HG02840 (cell line): ENCODE measurements at regions not wholly inside any gene's neighbourhood (a gene's known extent, or its start where the extent isn't known, plus 50 kb on each side); places are given as distances from the start of the nearest gene placed in this dataset.

Experiments
- ATAC-seq: cut with Tn5 transposase; IDR thresholded peaks from one replicate; pipeline ENCODE4 v1.9.1; 2021; ENCODE audit warnings: mild to moderate bottlenecking, moderate library complexity, moderate number of reproducible peaks; ENCODE audit not compliant: unreplicated experiment, low FRiP score

DNA sequence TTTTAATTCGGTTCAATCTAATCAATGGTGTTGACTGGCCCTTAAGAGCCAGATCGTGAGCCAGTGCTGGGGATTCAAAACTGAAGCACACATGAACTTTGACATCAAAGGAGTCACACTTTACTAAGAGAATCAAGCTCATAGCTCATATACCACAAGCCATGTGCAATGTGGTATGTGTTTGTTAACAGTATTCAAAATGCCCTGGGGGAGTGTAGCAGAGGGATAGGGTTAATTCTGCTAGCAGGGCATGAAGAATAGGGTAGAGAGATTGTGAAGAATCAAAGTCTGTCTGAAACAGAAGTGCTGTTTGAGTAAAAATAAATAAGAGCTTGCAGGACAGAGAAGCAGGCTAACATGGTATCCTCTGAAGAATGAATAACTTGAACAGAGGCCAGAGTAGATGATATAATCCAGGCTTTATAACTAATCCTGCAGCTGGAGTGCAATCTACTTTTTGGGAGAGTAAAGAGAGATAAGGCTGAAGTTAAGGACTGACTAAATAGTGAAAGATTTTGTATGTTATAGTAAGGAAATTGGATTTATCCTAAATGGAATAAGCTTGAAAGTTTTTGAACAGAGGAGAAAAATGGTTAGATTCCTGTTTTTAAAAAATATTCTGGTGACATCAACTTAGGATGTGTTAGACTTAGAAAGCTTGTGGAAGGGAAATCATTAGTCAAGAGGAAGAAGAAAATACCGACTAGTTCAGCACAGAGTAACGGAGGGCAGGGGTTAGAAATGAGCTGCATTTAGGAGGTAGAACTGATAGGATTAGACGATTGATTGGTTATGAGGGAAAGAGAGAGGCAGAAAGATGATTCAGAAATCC, 292.0 kb downstream of the NFKBIZ start:
- ATAC-seq, result no peak

DNA sequence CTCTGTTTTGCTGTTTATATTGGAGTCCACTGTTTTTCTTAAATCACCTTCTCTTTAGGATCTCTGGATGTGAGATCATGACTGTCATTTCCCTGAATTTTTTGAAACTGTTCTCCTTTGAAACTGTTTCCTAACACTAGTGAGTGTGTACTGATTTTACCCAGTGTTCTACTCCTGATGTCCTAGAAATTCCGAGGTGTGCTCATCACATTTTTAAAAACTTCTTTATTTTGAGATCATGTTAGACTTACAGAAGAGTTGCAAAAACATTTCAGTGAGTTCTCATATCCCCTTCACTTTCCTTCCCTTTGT, 292.6 kb downstream of the NFKBIZ start:
- no peak for ATAC-seq

DNA sequence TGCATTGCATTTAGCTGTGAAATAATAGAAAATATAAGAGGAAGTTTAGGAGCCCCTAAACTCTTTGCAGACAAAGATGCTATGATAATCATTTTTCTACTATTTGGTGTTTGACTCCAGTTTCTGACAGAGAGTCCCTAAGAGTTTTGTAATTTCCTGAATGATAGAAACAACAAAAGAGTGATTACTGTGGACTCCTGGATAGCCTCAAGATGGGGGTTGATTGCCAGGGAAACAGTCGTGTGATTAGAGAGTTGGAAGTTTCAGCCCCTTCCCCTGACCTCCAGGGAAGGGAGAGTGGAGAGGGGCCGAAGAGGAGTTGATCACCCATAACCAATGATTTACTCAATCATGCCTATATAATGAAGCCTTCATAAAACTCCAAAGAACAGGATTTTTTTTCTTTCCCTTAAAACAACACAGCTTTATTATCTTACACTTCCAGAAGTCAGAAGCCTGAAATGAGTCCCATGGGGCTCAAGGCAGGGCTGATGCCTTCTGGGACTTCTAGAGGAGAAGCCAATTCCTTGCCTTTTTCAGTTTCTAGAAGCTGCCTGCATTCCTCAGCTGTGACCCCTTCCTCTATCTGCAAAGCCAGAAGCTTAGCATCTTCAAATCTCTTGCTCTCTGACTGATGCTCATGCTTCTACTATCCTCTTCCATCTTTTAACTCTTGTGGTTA, 292.3 kb upstream of the ZPLD1 start:
- no peak for ATAC-seq

DNA sequence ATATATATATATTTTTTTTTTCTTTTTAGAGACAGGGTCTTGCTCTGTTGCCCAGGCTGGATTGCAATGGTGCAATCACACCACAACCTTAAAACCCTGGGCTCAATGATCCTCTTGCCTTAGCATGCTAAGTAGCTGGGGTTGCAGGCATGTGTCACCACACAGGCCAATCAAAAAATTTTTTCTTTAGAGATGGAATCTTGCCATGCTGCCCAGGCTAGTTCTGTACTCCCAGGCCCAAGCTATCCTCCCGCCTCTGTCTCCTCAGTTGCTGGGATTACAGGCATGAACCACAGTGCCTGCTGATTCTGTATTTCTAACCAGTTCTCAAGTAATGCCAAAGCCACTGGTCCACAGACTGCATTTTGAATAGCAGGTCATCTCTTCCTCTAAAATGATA, 291.3 kb upstream of the ZPLD1 start:
- ATAC-seq, result no peak

DNA sequence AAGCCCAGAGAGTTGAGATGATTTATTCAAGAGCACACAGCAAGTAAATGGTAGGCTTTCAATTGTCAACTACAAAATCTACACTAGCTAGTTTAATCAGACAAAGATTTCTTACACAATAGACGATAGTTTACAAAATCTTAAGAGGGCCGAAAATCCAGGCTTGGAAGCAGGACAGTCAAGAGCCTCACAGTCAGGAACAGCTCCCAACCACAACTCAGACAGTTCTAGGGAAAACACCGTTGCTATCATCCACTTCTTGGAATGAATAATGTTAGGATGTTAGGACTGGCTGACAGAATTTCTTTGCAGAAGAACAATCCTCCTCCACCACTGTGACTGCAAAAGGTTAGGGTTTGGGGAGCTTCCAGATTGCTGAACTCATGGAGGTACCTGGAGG, 290.8 kb upstream of the ZPLD1 start:
- ATAC-seq, result no peak

DNA sequence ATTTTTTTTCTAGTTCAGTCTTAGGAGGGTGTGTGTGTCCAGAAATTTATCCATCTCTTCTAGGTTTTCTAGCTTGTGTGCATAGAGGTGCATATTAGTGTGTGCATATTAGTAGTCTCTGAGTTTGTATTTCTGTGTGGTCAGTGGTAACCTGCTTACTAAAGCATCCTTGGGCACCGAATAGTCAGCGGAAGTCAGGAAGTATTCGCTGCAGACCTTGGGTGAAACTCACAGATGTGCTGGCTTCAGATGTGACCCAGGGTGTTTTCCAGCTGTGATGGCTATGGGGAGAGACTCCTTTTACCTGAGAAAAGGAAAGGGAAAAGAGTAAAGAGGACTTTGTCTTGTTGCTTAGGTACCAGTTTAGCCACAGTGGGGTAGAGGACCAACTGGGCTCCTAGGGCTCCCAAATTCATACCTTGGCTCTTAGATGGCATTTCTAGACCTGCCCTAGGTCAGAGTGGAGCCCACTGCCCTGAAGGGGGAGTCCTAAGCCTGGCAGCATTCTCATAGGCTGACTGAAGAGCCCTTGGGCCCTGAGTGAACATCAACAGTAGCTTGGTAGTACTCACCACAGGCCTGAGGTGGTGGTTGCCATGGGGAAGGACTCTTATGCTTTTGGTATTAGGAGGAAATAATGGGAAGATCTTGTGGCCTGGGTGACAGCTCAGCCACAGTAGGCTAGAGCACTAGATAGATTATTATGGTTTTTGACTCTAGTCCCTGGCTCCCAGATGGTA, 286.0 kb upstream of the ZPLD1 start:
- ATAC-seq, result no peak

DNA sequence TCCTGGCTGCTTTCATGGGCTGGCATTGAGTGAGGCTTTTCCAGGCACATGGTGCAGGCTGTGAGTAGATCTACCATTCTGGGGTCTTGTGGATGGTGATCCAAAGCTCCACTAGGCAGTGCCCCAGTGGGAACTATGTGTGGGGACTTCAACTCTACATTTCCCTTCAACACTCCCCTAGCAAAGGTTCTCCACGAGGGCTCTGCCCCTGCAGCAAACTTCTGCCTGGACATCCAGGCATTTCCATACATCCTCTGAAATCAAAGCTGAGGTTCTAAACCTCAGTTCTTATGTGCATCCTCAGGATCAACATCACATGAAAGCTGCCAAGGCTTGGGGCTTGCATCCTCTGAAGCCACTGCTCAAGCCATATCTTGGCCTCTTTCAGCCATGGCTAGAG, 282.9 kb upstream of the ZPLD1 start:
- ATAC-seq, result no peak

DNA sequence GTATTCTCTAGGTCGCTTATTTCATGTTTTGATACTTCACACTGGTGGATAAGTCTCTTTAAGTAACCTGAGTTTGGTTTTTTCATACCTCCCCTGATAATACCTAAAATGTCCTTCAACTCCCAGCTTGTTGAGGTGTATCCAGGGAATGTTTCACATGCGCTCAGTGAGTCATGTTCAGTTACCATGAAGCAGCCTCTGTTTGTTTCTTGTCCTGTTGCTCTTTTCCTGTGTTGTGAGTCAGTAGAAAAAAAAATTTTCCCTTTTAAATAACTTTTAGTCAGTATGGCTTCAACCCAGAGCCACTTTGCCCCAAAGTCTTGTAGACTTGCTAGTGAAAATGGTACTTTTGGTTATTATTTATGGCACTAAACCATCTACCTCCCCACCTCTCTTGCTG, 278.4 kb upstream of the ZPLD1 start:
- ATAC-seq, result no peak

DNA sequence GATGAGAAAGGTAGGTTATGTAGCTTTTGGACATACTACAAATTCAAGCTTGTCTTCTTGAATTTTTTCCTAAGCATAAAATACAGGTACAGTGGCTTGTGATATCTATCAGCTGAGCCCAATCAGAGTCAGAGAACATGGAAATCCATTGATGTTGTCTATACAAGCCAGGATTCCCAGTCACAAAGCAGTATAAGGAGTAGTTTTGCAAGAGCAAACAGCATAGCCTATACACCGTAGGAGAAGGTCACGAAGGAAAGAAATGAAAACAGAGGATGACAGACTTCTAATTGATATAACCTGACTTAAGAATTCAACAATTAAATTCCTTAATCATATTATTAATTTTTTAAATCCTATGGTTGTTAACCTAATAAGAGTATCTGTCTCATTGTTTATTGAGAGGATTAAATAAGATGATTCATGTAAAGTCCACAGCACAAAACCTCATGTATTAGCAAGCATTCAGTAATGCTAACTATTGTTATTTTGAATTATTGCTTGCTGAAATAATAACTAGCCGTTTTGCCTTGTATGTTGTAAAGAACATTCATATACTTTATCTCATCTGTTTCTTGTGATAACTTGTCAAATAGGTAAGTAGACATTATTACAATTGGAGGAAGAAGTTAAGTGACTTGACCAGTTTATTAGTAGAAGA, 276.6 kb upstream of the ZPLD1 start:
- no peak for ATAC-seq

DNA sequence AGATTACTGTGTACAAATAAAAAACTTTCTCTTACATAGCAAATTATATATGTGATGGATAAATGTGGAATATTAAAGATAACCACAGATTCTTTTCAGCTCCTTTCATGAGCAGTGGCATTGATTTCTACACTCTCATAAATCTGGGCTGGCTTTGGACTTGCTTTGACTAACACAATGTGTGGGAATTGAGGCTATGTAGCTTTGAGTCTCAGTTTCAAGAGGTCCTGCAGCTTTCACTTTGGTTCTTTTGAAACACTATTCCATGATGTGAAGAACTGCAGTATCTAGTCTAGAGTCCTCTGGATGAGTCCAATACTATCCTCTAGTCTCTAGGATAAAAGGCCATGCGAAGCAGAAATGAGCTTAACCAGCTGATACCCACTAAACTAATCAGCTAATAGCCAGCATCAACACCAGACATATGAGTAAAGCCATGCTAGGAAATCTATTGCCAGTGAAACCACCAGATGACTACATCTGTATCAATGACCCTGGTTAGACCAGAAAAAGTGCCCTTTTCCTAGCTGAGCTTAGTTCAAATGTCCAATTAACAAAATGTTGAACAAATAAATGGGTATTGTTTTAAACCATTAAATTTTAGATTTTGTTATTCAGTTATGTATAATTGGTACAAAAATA, 274.9 kb upstream of the ZPLD1 start:
- no peak for ATAC-seq

DNA sequence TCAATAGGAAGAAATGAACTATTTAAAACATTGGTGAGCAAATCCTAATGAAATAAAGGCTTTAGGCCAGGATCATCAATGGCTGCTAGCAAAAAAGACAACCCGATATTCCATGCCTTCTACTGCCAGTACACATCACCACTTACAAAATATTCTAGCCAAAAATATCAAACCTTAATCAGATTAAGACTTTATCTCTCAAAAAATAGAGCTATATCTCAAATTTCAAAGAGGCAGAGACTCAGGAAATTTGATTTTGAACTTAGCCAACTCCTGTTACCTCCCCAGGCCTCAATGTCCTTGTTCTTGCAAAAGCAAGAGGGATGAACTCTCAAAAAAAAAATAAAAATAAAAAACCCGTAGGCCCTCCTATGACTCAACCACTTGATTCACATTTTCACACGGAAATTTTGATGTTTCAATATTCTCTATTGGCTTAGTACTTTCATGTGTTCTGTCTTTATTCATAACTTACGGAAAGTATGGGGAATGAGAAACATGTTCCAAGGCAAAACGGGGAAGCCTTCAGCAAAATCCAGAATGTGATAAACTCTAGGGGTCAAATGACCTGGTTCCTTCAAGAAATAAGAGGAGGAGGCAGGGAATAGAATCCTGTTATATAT, 273.3 kb upstream of the ZPLD1 start:
- ATAC-seq, result no peak

DNA sequence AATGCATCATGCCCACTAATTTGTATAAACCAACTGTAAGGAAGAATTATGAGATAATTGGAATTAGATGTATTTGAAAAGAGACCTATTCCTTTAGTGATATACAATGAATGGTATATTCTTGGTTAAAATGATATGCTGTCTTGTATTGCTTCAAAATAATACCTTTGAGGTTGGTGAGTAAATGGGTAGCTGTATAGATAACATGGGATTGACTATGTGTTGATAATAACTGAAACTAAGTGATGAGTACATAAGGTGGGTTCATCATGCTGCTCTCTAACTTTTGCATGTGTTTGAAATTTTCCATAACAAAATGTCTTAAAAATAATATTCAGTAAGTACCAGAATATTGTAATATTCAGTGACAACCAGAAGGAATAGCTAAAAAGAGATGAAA, 272.6 kb upstream of the ZPLD1 start:
- ATAC-seq, result no peak

DNA sequence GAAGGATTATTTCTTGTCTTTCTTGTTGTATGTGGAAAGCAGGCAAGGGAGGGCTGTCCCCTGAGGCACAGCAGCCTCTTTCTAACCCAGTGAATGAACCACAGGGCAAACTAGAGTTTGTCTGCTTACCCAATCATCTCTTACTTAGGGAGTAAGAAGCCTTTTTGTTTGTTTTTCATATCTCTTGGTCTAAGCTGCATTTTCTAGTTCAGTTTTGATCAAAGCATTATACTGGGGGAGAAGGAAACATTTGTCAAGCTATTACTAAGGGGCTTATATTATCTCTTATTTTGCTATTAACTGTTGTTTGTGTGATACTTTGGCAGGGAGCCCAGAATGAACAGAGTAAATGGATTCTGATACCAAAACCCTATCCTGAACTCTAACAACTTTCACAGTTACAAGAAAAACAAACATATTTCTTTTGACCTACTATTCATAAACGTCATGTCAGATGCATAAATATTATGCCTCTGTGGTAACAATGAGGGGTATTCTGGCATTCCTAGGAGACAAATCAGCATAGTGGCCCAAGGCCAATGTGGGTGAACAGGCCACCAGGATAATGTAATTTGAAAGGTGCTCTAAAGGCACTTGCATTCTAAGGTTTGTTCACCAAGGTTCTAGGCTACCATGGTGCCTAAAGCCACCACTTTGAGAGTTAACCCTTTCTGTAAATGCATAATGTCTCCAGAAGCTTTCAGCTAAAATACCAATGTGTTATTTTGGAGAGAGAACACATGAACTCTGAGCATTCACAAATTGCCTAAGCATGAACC, 271.6 kb upstream of the ZPLD1 start:
- ATAC-seq, result no peak

DNA sequence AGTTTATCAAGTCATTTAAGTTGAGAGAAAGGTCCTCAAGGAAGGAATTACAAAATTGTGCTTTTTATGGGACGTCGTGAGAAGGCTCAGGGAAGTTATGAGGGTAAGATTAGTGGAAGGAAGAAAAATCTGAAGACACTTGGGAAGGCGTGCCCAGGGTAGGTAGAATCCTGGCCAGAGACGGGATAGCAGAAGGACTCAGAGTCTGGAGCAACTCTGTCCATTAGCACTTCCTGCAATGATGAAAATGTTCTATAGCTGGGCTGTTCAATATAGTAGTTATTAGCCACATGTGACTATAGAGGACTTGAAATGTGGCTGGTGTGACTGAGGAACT, 271.0 kb upstream of the ZPLD1 start:
- no peak for ATAC-seq

DNA sequence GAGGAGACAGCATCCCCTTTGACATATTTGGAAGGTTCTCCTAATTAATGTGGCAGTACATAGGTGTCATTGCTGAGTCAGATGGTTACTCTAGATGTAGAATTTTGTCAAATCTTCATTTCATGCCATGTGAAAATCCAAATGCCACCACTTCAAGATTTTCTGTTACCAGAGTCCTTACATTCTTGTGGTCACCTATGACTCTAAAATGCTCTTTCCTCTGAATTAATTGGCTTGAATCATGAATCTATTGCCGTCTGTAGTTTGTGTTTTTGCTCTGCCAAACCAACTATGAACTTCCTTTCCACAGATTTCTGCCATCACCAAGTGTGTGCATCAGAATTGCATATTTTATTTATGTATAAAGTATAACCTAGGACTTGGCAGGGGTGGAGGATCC, 269.4 kb upstream of the ZPLD1 start:
- no peak for ATAC-seq

DNA sequence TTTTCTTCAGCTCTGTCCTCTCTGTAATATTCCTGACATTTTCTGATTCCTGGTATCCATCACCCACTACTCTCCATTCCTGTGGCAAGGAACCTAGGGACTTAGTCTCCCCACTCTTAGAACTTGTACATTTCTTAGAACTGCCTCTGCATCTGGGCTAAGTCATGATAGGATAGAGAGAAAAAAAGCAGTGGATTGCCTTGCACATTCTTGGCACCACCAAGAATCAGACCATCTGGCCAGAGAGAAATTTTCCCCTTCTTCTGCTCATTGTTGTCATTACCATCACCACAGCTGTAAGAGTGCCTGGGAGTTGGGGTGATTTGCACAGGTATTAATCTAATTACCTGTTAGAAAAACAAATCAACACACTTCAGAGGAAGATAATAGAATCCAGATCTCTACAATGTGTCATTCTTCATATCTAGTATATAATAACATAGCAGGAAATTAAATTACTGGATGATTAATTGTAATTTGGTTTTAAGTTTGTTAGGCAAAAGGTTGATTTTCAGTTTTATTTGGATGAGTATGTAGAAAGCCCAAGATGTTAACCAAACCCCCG, 264.8 kb upstream of the ZPLD1 start:
- ATAC-seq, result no peak

DNA sequence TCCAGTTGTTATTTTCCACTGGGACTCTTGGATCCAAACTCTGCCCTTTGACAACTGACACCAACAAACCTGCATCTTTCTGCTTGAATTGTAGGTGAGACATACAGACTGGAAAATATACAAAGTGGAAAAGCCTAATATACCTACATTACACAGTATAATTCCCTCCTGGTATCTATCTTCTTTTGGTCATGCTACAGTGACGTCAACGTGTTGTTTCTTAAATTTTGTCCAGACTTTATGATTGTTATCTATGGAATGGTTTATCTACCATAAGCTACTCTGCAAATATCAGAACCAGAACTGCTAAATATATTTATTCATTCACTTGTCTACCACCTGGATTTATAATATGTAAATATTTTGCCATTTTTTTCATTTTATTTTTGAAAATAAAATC, 264.3 kb upstream of the ZPLD1 start:
- ATAC-seq, result no peak

DNA sequence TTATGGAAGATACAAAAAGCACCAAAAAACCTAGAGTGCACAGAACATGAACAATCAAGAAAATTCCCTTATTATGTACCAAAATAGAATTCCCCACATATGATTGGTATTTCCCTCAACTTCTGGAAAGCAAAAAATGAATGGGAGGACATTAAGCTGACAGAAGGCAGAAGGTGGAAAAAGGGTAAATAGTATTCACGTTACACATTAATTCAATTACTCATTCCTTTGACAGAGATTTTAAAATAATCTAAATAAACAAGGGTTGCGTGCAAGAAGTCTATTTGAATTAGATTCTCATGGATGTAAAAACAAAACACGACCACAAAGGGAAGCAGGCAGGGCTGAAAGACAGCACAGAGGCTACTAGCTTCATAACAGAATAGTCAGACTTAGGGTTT, 260.5 kb upstream of the ZPLD1 start:
- ATAC-seq, result no peak

DNA sequence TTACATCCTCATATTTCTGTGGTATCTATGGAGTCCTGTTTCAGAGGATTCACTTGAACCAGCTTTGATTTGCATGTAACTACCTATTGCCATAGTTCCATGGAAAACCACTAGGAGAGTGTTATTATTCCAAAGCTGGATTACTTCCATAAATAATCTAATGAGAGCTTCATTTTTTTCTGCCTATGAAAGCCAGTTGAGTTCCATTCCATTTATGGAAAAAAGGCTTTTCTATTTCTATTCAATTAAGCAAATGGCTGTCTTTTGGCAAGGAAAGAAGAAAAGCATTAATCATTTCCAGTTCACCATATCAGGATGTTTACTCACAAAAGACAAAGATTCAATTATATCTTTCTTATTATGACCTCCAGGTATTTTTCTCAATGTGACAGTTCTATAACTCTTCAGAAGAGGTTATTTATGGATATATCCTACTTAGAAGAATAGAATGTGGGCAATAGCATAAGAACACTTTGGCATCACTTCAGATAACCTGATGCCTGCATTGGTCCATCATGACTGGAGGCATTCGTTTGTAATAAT, 259.9 kb upstream of the ZPLD1 start:
- no peak for ATAC-seq
